HuH-7.5 (cell line): ENCODE measurements at regions not wholly inside any gene's neighbourhood (a gene's known extent, or its start where the extent isn't known, plus 50 kb on each side); places are given as distances from the start of the nearest gene placed in this dataset.

Experiments used
- DNase-seq: peaks from one replicate; pipeline ENCODE4 v3.0.0; 2011; ENCODE audit warnings: low spot score

- DNase-seq: no peak
Observed at GRCh38 chr3:147758771-147759170, 349.6 kb downstream of the ZIC1 start.

- DNase-seq: no peak
Observed at GRCh38 chr3:147760085-147760484, 350.9 kb downstream of the ZIC1 start.

DNA sequence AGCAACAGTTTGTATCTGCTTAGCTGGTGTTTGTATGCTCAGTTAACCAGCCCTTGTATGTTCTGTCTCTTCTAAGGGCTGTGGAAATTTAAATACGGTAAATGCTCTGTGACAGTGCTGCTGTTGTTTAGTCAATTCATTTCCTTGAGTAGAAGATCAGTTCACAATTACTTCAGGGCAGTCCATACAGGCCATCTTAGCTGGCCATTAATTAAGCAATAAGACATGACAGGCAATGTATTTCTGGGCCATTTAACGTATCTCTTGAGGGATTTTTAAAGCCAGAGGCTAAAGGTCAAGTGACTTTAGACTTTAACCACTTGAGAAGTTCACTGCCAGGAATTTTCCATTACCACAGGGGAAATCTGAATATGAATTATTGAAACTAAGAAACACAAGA is 351.8 kb downstream of the ZIC1 start:
- DNase-seq: no peak

DNA sequence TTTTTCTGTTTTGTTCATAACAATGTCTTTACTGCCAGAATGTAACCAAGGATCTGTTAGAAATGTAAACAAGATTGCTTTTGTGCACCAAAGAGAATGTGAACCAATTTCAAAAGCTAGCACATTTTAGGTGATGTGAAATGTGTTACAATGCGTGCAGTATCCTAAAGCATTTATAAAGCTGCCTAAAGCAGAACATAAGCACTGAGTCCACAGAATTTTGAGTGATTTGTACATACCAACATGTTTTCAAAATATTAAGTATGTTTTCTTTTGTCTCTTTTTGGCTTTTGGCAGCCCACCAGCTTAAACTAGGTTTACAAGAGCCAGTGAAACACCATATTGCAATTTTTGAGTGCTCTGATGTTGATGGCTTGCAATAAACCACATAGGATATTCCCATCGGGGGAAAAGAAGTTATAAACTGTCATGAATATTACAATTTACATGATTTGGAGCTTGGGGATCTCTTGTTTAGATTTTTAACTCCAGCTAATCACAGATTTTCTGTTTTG is 364.0 kb downstream of the ZIC1 start:
- DNase-seq: no peak

GRCh38 chr3:147775411-147775810 is 366.2 kb downstream of the ZIC1 start:
- DNase-seq: no peak

- no peak for DNase-seq
Observed at GRCh38 chr3:147775816-147776530, 366.8 kb downstream of the ZIC1 start.

DNA sequence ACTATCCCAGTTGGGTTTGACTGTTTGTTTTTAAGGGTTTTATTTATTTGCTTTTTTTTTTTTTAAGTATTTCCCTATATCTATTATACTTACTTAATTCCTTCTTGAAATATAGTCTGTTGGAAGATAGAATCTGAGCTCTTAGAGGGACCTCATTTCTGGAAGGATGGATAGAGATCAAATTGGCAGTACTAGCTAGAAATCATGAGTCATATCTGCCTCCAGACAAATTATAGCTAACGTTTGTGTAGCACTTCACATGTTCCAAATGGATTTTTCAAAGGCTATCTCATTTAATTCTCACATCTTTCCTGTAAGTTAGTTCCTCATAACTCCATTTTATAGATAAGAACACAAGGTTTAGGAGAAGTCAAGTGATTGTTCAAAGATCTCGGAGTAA is 384.7 kb downstream of the ZIC1 start:
- no peak for DNase-seq

DNA sequence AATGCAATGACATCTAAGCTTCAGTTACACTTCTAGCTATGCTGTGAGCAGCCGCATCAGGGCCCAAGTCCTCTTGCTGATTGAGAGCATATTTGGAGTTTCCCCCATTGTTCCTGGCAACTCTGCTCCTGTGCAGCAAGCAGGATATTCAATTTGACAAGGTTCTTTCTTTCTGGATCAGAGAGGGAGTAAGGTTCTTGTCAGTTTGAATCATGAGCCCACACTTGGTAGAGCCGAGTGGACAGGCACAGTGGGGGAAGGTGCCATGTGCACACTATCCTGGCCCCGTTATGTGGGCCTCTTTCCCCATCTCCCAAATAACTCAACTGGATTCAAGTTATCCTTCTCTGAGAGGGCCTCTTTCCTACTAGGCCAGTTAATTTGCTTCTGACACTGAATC is 385.4 kb downstream of the ZIC1 start:
- no peak for DNase-seq

- no peak for DNase-seq
Observed at GRCh38 chr3:147795418-147795817, 386.3 kb downstream of the ZIC1 start.

DNA sequence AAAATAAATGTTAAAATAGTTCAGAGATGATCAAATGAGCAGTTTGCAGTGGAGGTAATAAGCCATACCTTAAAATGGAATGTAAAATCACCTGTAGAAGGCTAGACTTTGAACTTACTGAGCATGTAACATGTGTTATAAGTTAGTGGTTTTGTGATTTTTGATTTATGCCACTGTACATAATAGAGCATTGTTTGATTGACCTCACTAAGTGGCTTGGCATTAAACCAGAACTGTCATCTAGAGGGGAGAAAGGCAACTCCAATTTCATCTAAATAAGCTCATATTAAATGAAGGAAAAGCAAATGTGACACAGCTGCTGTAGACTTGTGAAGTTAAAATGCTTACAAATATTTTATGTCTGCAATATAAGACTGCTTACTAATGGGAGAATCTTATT is 387.9 kb downstream of the ZIC1 start:
- no peak for DNase-seq

DNA sequence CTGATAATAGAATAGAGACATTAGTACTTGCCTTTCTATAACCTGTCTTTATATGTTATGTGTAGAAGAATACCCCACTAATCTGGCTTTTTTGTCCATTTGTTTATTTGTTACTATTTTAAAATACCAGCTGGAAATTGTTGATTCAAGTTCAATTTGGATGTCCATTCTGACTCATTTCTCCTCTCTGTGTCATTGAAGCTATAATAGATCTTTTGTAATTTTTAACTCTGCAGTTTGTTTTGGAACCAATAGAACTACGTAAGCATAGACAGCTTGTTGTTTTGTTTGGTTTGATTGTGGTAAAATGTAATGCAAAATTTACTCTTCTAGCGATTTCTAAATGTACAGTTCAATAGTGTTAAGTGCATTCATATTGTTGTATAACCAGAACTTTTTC is 390.4 kb downstream of the ZIC1 start:
- DNase-seq: no peak

DNA sequence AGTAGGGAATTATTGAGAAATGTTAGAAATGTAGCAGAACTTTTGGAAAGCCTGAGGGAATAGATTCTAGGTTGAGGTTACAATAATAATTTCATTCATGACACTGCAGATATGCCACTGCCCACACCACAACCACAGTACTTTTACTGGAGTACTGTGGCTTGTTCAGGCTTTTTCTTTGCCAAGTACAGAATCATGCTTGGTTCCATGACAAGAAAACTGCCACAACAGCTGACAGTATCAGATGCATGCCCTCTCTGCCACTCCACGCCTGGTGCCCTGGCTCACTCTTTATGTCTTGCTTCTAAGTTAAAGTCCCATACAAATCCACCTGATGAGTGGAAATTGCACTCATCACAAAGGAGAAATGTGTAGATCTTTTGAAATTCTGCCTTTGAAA is 398.6 kb downstream of the ZIC1 start:
- no peak for DNase-seq

- DNase-seq: no peak
Observed at GRCh38 chr3:147809206-147809605, 400.0 kb downstream of the ZIC1 start.

GRCh38 chr3:147812186-147812911 is 403.2 kb downstream of the ZIC1 start:
- no peak for DNase-seq

- DNase-seq: no peak
Observed at GRCh38 chr3:147813256-147813655, 404.1 kb downstream of the ZIC1 start.

DNA sequence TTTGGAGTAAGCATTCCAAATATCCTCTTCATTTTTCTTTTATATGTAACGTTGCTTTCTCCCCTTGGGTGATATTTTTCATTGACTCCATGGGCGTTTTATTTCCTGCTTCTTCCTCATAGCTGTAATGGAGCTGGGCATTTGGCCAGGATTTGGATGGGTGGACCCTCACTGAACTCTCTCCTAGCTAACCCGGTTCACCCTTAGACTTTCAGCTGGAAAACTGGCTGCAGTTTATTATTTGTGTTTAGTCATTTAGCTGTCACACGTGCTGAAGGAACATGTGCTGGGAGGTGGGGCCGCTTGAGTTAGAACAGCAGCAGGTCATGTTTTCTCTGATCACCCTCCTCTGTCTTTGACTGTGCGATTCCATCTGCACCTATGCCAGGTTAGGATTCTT is 407.6 kb downstream of the ZIC1 start:
- no peak for DNase-seq

- DNase-seq: no peak
Observed at GRCh38 chr3:147832611-147833010, 423.4 kb downstream of the ZIC1 start.

DNA sequence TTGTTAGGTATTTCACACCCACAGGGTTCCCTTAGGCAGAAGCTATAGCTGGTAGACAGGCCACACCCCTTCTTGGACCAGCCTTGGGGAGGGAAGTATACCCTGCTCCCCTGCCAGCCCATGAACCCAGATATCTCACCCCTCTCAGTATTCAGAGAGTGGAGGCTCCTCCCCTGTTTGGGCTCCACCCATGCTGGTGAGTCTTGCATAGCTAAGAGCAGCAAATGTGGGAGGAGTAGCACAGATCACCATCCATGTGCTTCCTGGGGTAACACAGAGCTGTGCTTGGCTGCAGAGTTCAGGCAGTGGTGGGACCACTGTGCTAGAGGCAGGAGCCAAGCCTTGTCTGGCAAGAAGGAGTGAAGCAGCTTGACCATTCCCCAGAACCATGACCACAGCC is 427.2 kb downstream of the ZIC1 start:
- no peak for DNase-seq

DNA sequence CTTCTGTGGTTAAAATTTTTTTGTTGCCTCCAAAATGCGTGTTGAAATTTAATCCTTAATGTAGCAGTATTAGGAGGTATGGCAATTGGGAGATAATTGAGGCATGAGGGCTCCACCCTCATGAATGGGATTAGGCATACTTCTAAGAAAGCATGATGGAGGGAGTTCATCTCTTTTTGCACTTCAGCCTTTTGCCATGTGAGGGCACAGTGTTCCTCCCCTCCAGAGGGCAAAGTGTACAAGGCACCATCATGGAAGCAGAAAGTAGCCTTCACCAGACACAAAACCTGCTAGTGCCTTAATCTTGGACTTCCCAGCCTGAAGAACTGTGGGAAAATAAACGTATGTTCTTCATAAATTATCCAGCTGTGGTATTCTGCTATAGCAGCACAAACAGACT is 429.5 kb downstream of the ZIC1 start:
- no peak for DNase-seq

DNA sequence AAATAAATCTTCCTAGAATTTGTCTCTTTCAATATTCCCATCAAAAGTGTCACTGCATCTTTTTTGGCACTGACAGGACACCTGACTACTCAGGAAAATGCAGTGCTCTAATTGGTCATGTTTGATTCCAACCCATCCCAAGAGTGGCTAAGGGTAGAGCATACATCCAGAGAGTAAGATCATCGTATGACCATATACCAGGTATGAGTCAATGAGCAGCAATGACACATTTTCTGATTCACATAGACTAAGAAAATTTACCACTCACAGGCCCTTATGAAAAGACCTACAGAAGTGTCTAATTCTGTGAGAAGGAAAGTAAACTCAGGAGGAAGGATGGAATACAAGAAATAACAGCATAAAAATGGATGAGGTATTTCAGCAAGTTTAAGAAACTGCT is 434.2 kb downstream of the ZIC1 start:
- no peak for DNase-seq

- no peak for DNase-seq
Observed at GRCh38 chr3:147846293-147846692, 437.1 kb downstream of the ZIC1 start.

DNA sequence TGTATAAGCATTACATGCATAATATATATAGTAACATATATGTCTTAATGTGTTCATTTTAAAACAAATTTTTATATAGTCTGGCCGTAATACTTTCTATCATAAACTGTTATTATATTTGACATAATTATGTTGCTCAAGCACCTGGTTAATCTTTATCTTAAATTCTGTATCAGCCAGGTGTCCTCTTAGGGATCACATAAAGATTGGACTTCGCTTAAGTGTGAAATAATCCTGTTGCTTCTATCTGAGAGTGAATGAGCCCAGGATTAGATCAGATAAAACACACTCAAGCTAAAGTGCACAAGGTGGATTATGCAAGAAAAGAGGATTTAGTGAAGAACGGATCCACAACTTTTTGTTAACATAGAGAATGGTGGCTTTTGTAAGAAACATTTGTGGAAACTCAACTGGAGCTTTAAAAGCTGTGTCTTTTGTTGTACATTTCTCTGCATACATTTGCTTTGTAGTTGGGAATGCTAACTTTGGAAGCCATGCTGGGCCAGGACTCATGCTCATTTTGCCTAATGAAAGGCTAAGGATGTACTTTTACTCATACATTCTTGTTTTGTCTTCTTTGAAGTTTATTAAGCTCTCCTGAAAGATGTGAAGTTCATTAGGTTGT is 437.8 kb downstream of the ZIC1 start:
- no peak for DNase-seq

DNA sequence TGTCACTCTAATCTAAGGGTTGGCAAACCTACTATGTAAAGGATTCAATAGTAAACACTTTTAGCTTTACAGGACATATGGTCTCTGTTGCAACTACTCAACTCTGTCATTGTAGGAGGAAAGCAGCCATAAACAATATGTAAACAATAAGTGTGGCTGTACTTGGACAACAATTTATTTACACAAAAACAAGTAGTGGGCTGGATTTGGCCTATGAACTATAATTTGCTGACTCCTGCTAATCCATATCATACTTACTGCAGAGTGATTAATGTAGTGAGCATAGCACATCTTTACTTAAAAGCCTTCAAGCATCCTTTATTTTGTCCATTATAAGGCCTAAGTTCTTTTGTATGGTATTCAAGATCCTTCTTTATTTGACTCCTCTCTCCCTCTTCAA is 441.9 kb downstream of the ZIC1 start:
- DNase-seq: no peak
